ENCODE measurements at regions not wholly inside any gene's neighbourhood (a gene's known extent, or its start where the extent isn't known, plus 50 kb on each side); places are given as distances from the start of the nearest gene placed in this dataset.

- DNase-seq (ENCODE audit: low spot score) = no peak
- Mint-ChIP-seq H3K4me3 (ENCODE audit: unreplicated experiment) (no peak overlapping the region), H3K4me1 (ENCODE audit: unreplicated experiment) (no peaks in the 10 kb centered on the region), H3K36me3 (ENCODE audit: low read depth, unreplicated experiment) (no peaks in the 10 kb centered on the region), H3K27ac (ENCODE audit: unreplicated experiment) (no peak overlapping the region), H3K27me3 (ENCODE audit: unreplicated experiment) (no peaks in the 10 kb centered on the region), H3K9me3 (ENCODE audit: unreplicated experiment) (no peaks in the 10 kb centered on the region)
- TF ChIP-seq CTCF (IDR thresholded peaks at IDR 0.05; ENCODE audit: unreplicated experiment) = no peak
Observed at GRCh38 chr4:180688480-180688879, 1554.7 kb upstream of the TENM3 start.

- no peak overlapping the region for H3K4me3 Mint-ChIP-seq (ENCODE audit: unreplicated experiment)
- DNase-seq (ENCODE audit: low spot score) = no peak
- peaks cover 6% of the 10 kb centered on the region for H3K9me3 Mint-ChIP-seq (ENCODE audit: unreplicated experiment)
- no peaks in the 10 kb centered on the region for H3K4me1 Mint-ChIP-seq (ENCODE audit: unreplicated experiment)
- no peaks in the 10 kb centered on the region for H3K27me3 Mint-ChIP-seq (ENCODE audit: unreplicated experiment)
- TF ChIP-seq CTCF (IDR thresholded peaks at IDR 0.05; ENCODE audit: unreplicated experiment) = no peak
- no peak overlapping the region for H3K27ac Mint-ChIP-seq (ENCODE audit: unreplicated experiment)
- H3K36me3 Mint-ChIP-seq (ENCODE audit: low read depth, unreplicated experiment) = peaks cover 7% of the 10 kb centered on the region
Observed at GRCh38 chr4:180694875-180695274, 1548.3 kb upstream of the TENM3 start.

GRCh38 chr4:180695851-180696250, 1547.4 kb upstream of the TENM3 start:
- peaks cover 6% of the 10 kb centered on the region for H3K9me3 Mint-ChIP-seq (ENCODE audit: unreplicated experiment)

GRCh38 chr4:180696460-180697092, 1546.6 kb upstream of the TENM3 start:
- Mint-ChIP-seq H3K4me1 (ENCODE audit: unreplicated experiment) (no peaks in the 10 kb centered on the region), H3K36me3 (ENCODE audit: low read depth, unreplicated experiment) (peaks cover 7% of the 10 kb centered on the region), H3K27ac (ENCODE audit: unreplicated experiment) (no peak overlapping the region), H3K27me3 (ENCODE audit: unreplicated experiment) (no peaks in the 10 kb centered on the region), H3K4me3 (ENCODE audit: unreplicated experiment) (no peak overlapping the region), H3K9me3 (ENCODE audit: unreplicated experiment) (peaks cover 6% of the 10 kb centered on the region)
- DNase-seq (ENCODE audit: low spot score) = no peak
- no peak for TF ChIP-seq CTCF (IDR thresholded peaks at IDR 0.05; ENCODE audit: unreplicated experiment)

More at GRCh38 chr4:180695851-180696250, 1547.4 kb upstream of the TENM3 start:
- H3K36me3 Mint-ChIP-seq (ENCODE audit: low read depth, unreplicated experiment) = peaks cover 7% of the 10 kb centered on the region
- H3K4me3 Mint-ChIP-seq (ENCODE audit: unreplicated experiment) = no peak overlapping the region
- H3K4me1 Mint-ChIP-seq (ENCODE audit: unreplicated experiment) = no peaks in the 10 kb centered on the region
- DNase-seq (ENCODE audit: low spot score) = no peak
- H3K27ac Mint-ChIP-seq (ENCODE audit: unreplicated experiment) = no peak overlapping the region
- no peak for TF ChIP-seq CTCF (IDR thresholded peaks at IDR 0.05; ENCODE audit: unreplicated experiment)
- H3K27me3 Mint-ChIP-seq (ENCODE audit: unreplicated experiment) = no peaks in the 10 kb centered on the region

GRCh38 chr4:180698550-180699195, 1544.5 kb upstream of the TENM3 start:
- Mint-ChIP-seq H3K36me3 (ENCODE audit: low read depth, unreplicated experiment) (peaks cover 6% of the 10 kb centered on the region), H3K4me1 (ENCODE audit: unreplicated experiment) (no peaks in the 10 kb centered on the region), H3K9me3 (ENCODE audit: unreplicated experiment) (peaks cover 5% of the 10 kb centered on the region), H3K27ac (ENCODE audit: unreplicated experiment) (no peak overlapping the region), H3K4me3 (ENCODE audit: unreplicated experiment) (no peak overlapping the region), H3K27me3 (ENCODE audit: unreplicated experiment) (no peaks in the 10 kb centered on the region)
- DNase-seq (ENCODE audit: low spot score) = no peak
- TF ChIP-seq CTCF (IDR thresholded peaks at IDR 0.05; ENCODE audit: unreplicated experiment) = no peak

Measured in endothelial cell (in vitro differentiated cells).